Stimulated activated CD8-positive, alpha-beta memory T cell treated with anti-CD3 and anti-CD28 coated beads, Interleukin-12 subunit alpha, Interleukin-12 subunit beta, amount 100 ng/mL, for 24 hours (primary cell): ENCODE measurements at regions not wholly inside any gene's neighbourhood (a gene's known extent, or its start where the extent isn't known, plus 50 kb on each side); places are given as distances from the start of the nearest gene placed in this dataset.

ENCODE experiments used
- DNase-seq: peaks from one replicate; pipeline ENCODE4 v3.0.0-alpha.2; 2020; ENCODE audit errors: extremely low read depth

DNA sequence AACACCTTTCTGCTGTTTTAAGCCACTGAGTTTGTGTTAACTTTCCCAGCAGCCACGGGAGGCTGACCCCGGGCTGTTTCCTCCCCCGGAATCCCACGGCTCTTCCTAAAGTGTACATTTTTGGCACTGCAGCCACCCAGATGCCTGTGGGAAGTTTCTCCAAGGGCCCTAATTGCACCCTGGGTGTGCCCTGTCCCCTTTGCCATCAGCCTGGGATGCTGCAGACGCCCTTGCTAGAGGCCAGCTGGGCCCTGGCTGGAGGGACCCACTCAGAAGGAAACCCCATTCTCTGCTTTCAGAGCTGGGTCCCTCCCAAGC lies 883.3 kb downstream of the BRD1 start:
- DNase-seq = no peak

DNA sequence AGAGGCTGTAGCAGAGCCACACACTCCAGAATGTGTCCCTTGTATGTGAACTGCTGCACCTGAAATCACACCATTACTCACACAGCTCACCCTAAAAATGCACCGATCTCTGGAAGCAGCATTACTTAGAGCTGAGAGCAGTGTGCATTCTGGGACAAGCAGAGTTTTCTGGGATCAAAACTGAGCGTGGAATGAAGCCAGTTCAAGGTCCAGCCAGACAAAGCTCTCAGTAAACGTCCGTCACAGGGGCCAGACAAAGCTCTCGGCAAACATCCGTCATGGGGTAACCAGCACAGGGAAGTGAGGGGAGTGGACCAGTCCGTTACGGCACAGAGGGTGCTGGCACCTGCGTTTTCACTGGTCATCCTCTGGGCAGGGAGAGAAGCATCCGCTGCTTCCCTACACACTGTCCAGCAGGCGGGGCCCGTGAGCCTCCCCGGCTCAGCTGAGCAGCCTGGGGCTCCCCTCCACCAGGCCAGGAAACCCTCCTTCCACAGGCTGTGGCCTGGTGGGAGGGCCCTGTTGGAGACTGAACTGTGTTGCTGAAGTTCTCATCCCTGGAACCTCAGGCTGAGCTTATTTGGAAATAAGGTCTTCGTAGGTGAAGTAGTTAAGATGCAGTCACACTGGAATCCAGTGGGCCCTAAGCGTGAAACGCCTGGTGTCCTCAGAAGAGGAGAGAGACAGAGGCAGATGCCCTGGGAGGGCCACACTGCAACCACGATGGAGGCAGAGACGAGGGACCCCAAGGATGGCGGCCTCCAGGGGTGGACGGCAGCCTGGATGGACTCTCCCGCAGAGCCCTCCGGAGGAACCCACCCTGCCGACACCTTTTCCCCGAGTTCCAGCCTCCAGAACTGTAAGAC lies 883.9 kb downstream of the BRD1 start:
- DNase-seq = no peak

DNA sequence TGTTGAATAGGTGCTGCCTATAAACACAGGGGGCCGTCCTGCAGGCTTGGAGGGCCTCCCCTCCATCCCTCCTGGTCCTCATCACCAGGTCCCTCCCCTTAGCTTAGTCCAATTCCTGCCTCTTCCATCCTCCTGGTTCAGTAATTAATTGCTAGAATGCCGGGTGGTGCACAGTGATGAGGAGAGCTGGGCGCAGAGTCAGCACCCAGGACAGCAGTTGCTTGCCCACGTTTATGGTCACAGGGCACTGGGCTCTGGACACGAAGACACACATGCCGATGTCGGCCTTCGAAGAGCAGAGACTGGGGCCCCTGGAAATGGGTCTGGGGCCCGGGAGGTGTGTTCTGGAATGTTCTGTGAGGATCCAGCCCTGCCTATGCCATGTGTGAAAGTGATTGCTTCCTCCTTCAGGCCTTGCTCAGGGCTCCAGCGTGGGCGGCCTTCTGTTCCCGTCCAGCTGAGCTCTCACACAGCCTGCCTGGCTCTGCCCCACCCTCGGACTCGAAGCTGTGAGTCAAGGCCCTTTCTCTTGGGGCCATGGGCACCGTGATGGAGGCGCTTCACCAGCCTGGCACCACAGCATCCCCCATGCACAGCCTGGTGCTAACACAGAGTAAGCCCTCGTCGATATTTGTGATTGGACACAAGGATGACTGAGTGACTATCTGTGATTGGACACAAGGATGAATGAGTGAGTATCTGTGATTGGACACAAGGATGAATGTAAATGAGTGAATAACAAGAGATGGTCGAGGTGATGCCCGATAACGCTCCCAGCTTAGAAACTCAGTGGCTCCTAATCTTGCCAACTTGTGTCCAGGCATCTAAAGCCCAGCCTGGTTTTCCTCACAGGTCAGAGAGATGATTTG lies 884.7 kb downstream of the BRD1 start:
- DNase-seq = no peak

DNA sequence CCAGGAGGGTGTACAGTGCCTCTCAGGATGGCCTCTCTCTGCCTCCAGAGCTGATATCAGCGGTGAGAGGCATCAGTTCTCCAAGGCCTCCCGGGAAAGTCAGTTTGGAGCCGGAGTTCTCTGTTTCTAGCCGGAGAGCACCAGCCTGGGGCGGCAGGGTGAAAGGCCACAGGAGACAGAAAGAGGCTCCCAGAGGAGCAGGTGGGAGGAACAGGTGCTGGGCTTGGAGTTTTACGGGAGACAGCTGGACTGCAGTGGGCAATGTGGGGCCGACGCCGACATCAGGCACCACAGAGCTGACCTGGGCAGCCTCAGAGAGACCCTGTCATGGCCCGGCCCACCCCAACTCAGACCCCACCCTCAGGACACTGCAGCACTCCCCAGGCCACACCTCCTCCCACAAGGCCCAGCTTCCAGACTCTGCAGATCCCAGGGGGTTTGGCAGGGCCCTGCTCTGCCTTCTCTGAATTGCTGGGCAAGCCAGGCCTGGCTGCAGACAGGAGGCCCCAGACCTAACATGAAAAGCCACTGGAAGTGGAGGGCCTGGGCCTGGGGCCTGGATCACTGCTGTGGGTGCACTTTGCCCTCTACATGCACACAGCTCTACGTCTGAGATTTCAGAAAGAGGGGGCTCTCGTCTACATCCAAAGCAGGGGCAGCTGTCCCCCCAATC lies 885.6 kb downstream of the BRD1 start:
- no peak for DNase-seq

DNA sequence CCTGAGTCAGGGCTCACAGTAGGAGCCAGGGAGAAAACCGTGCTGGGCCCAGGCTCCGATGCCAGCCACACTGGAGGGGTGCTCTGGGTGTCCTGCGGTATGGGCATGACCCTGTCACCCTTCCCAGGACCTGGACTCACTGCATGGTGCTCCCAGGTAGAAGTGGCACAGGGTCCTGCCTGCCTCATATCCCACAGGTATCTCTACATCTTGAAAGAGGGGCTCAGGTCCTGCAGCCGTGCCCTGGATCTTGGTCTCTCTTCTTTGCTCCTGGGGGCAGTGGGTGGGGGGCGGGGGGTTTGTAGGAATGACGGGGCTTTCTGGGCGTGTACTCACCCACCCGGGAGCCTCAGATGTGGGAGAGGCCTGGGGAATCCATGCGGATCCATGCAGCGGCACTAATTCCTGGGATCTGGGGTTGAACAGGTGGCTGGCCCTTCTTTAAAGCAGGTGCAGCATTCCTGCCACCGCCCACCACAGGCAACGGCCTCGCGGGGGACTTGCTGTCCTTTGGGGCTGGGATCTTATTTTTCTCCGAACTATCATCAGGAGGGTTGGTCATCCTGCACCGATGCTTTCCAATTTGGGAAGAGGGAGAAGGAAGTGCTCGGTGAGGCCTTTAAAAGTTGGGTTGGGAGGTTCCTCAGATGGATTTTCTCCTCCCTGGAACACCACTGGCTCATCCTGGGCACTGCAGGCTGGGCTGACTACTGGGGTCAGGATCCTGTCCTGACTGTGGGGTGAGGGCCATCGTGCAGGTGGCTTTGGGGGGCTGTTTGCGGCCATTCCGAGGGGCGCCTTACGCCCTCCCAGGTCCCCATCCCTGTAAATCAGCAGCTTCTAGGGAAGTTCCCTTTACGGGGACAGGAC lies 886.4 kb downstream of the BRD1 start:
- no peak for DNase-seq

DNA sequence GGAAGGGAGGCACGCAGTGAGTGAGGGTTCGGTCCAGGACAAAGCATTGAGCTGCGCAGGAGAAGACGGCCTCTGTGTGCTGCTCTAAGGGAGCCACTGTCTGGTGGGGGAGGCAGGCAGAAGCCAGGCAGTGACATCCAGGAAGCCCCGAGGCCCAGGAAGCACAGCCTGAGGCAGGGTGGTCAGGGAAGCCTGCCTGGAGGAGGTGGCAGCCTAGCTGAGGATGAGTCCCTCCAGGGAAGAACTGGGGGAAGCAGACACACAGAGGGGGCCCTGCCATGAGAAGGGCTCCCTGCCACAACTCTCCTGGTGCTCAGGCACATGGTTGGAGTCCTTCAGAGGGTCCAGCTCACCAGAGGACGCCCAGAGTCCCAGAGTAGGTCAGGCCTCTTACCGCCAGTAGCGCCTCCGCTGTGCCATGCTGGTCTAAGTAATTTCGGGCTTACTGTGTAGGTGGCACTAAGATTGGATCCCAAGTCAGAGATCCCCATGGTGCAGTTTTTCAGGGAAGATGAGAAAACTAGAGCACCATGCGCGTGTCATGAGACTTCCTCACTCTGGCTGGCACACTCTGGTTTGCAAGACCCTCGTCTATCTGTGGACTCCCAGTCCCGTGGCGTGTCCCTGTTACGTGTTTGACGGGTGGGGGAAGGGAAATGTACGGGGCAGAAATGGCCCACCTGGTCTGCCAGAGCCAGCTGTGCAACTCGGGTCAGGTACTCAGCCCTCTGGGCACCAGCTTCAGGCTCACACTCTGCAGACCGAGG lies 887.2 kb downstream of the BRD1 start:
- no peak for DNase-seq

DNA sequence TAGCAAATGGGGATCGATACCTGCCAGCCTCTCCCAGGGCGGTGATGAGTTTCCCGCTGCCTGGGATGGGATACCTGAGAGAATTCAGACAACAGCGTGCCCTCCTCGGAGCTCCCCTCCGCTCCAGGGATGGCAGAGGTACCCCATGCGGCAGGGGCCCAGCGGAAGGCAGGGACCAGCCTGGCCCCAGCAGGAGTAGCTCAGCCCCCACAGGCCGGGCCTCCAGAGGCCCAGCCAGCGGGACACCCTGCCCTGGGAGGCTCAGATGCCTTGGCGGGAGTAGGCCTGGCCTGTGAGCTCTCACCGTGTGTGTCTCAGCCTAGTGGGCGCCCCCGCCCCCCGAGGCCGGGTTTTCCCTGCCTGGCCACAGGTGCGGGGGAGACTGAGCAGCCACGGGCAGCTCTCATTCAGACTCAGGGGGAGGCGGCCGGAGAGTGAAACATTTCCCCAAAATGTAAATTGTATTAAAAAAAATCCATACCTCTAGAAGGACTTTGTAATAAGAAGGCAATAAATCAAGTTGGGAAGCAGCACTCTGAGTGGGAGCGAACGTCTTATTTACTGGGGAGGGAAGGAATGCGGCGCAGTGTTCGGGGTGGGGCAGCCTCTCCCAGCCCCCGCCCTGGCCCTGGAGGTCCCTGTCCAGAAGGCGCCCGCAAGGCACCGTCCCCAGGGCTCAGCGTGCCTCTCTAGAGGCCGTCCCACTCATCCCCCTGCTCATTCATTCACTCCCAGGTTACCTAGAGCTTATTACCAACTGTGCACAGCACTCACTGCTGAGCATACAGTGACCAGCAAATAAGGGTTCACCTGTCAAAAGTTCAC lies 888.0 kb downstream of the BRD1 start:
- no peak for DNase-seq

DNA sequence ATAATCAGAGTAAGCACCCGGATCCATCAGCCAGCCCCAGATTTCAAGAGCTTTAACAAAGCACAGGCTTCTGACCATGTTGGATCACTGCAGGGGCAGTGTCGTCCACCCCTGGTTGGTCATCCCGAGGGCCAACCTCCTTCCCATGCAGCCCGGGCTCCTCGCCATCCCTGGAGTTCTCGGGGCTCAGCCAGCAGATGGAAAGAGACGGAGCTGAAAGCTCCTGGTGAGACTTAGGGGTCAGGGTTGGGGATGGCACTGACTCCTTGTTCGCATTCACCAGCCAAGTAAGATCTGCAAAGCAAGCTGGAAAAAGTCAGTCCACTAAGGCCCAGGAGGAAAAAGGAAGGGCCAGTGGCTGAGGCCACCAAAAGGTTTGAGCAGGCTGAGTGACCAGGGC lies 888.9 kb downstream of the BRD1 start:
- DNase-seq = no peak

DNA sequence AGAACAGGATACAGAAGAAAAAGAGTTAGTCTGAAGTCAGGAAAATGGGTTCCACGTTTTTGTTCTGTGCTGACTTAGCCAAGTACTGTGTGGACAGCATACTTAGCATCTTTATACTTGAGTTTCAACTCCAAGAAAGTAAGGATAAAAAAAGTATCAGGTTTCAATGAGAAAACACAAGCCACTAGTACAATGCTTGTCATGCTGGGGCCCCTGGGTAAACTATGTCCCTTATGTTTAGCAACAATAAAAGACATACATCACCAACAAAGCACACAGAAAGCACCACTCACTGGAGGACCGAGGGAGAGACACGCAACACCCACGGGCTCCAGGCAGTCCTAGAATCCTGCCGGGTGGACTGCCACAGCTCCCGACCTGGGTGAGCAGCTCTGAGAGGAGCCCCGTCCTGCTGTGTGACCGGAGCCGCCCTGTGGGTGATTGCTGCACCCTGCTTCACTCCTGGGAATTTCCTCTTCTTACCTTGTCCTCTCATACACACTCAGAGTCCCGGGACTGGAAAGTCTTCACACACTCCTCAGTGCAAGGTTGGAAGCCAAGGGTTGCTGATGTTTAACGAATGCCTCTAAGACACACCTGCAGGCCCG lies 890.5 kb downstream of the BRD1 start:
- DNase-seq = no peak

DNA sequence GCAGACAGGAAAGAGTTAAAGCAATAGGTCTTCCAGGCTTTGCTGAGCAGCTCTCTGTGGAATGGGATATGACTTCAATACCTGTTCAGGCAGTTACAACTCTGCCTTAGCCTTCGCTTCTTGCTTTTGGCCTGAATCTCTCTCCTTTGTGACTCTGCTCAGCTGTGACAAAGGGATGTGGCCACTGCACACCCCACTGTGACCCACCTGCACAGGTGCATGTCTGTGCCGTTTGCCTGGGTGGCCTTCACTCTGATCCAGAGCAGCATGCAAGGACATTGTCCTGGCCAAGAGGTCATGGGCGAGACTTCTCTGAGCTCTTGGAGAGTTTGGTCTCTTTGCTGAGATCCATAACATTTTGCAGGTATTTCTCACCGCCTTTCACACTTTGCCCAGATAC lies 891.3 kb downstream of the BRD1 start:
- no peak for DNase-seq

DNA sequence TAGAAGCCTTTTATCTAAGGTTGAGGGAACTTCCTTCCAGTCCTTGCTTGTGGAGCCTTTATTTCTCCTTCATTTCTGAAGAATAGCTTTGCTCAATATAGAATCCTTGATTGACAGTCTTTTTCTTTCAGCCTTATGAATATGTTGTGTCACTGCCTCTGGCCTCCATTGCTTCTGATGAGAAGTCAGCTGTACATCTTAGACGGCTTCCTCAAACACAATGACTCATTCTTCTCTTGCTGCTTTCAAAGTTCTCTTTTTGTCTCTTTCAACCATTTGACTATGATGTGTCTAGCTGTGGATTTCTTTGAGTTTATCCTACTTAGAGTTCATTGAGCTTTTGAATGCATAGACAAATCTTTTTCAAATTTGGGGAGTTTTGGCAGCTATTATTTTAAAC lies 893.2 kb downstream of the BRD1 start:
- DNase-seq = no peak

DNA sequence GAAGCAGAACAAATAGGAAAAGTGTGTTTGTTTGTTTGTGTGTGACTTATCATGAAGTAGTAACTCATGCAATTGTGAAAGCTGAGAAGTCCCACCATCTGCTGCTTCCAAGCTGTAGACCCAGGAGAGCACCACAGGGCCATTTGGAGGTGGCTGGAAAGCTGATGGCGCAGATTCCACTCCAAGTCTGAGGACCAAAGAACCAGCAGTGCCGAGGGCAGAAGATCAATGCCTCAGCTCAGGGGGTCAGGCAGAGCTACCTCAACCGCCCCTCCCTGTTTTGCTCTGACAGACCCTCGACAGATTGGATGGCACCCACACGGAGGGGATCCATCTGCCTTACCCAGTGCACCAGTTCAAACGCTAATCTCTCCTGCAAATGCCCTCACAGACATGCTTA lies 896.2 kb downstream of the BRD1 start:
- DNase-seq = no peak

DNA sequence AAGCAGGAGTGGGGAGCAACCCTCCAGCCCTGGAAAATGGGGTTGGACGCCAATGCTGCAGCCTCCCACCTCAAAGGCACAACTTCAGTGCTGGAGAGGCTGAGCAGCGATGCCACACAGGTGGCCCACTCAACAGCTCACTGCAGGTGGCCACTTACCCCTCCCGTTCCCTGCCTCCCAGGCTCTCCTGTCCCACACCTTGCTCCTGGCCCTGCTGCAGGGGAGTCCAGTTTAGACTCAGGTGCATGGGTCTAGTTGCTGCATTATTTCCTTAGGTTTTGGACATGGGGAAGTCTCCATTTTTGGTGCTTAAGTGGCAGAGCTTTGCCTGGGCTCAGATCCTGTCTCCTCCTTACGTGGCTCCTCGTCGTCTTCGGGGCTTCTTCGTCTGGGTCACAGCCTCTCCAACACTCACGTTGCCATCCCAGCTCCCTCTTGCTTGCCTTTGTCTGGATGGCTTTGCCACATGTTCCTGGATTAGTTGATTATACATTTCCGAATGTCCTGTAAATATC lies 898.3 kb downstream of the BRD1 start:
- DNase-seq = no peak

DNA sequence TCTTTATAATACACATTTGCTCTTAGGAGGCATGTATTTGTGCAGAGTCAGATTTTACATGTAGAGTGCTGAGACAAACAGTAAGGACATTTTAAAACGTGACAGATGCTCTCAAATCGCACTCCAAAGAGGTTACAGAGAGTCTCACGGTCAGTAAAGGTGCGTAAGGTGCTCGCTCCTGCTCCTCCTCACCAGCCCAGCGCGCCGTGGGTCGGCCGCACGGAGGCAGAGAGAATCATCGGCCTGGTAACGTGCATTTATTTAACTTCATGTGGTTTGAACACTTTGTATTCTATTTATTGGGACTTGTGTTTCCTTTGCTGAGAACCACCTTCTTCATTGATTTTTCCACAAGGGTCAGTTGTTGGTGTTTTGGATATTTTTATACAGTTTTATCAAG lies 900.1 kb downstream of the BRD1 start:
- no peak for DNase-seq

DNA sequence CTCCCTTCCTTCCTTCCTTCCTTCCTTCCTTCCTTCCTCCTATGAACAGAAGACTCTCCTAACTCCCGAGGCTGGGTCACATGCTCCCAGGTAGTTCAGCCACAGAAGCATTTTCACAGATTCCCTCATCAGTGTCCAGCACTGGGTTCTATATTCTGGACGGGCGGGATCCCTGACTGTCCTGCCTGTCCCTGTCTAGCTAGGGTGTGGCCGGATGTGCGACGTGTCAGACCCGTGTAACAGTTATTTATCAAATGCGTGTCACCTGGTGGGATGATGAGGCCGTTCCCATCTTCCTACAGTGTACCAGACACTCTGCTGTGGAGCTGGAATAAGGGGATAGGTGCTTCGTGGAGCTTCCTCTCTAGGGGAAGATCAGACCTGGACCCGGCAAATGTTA lies 901.0 kb downstream of the BRD1 start:
- no peak for DNase-seq

DNA sequence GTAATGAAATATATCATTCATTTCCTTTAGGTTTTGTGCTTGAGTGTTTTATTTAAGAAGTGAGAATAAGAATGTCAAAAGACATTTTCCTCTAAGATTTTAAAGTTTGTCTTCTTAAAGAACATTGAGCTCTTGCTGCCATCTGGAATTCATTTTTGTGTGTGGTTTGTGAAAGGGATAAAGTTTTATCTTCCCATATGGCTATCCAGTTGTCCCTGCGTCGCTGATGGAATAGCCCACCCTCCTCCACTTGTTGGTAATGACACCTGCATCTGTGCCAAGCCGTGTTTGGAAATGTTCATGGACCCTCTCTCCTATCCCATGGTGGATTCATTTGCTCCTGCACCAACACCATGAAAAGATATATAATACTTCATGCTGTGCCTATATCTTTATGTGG lies 901.5 kb downstream of the BRD1 start:
- DNase-seq = no peak

DNA sequence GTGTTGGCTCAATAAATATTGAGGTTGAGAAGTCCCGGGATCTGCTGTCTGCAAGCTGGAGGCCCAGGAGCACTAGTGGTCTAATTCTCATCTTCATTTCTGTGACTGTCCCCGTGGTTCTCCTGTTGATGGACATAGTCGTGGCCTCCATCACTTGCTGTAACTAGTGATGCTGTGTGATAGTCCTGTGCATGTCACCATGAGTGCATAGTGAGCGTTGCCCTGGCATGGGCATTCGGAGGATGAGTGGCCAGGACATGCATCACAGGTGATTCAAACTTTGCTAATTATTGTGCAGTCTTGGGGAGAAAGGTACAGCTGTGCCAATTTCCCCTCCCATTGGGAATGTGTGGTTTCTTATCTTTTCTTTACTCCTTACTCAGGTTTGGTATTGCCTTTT lies 902.2 kb downstream of the BRD1 start:
- no peak for DNase-seq

DNA sequence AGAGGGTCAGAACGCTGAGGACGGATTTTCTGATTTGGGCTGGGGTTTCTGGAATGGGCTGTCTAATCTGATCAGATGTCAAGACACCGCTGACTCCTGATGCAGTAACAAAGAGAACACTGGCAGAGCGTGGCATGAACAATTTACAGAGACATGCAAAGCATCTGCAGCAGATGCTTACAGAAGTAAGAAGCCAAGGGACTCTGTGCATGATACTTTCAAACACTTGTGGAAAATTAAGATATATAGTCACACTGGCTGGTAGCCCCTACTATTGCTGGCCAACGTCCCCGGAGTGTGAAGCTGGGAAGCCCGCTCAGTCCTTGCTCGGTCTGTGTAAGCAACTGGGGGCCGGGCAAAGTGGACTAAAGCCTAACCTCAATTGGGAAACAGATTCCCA lies 903.7 kb downstream of the BRD1 start:
- no peak for DNase-seq

DNA sequence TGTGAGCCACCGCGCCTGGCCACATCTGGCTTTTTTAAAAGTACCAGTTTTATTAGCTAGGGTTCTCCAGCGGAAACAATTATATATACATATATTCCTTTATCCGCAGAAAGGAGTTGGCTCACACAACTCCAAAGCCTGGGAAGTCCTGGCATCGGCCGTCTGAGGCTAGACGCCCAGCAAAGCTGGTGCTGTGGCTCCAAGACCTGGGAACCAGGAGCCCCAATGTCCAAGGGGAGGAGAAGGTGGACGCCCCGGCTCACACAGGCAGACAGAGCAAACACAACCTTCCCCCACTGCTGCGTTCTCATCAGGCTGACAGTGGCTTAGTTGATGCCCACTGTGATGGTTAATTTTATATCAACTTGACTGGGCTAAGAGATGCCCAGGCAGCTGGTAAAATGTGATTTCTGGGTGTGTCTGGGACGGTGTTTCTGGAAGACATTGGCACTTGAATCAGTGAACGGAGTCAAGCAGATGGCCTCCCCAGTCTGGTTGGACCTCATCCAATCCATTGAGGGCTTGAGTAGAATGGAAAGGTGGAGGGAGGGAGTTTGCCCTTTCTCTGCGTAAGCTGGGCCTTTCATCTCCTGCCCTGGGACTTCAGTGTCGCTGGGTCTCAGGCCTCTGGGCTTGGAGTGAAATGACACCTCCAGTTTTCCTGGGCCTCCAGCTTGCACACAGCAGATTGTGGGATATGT lies 904.4 kb downstream of the BRD1 start:
- DNase-seq = no peak
